ENCODE measurements at regions not wholly inside any gene's neighbourhood (a gene's known extent, or its start where the extent isn't known, plus 50 kb on each side); places are given as distances from the start of the nearest gene placed in this dataset.

GRCh38 chr7:13774976-13775375 lies 214.5 kb downstream of the ETV1 start:
- Histone ChIP-seq H3K36me3 (ENCODE audit: insufficient read depth, insufficient read length, low read length) (no peaks in the 10 kb centered on the region), H3K27me3 (ENCODE audit: insufficient read depth, insufficient read length) (no peaks in the 10 kb centered on the region), H3K4me3 (ENCODE audit: insufficient read length, low read depth) (no peak overlapping the region), H3K4me1 (ENCODE audit: insufficient read depth, insufficient read length) (no peaks in the 10 kb centered on the region), H3K9ac (ENCODE audit: insufficient read length, low read depth) (no peak overlapping the region), H3K9me3 (ENCODE audit: insufficient read depth, low read length) (no peaks in the 10 kb centered on the region)
- no peak for TF ChIP-seq ZNF274 (IDR thresholded peaks at IDR 0.05; ENCODE audit: low read depth, low read length)
- TF ChIP-seq YY1 (IDR thresholded peaks at IDR 0.05; ENCODE audit: insufficient read depth, insufficient read length), result no peak
- TF ChIP-seq SUZ12 (IDR thresholded peaks at IDR 0.05; ENCODE audit: extremely low read depth, insufficient read depth, insufficient read length), result no peak
- DNase-seq (ENCODE audit: low read depth, low spot score), result no peak

- DNase-seq (ENCODE audit: low read depth, low spot score), result no peak
- Histone ChIP-seq H3K9me3 (ENCODE audit: insufficient read depth, low read length) (no peaks in the 10 kb centered on the region), H3K27me3 (ENCODE audit: insufficient read depth, insufficient read length) (no peaks in the 10 kb centered on the region), H3K4me3 (ENCODE audit: insufficient read length, low read depth) (no peak overlapping the region), H3K36me3 (ENCODE audit: insufficient read depth, insufficient read length, low read length) (no peaks in the 10 kb centered on the region), H3K9ac (ENCODE audit: insufficient read length, low read depth) (no peak overlapping the region), H3K4me1 (ENCODE audit: insufficient read depth, insufficient read length) (no peaks in the 10 kb centered on the region)
- no peak for TF ChIP-seq YY1 (IDR thresholded peaks at IDR 0.05; ENCODE audit: insufficient read depth, insufficient read length)
- no peak for TF ChIP-seq ZNF274 (IDR thresholded peaks at IDR 0.05; ENCODE audit: low read depth, low read length)
- TF ChIP-seq SUZ12 (IDR thresholded peaks at IDR 0.05; ENCODE audit: extremely low read depth, insufficient read depth, insufficient read length), result no peak
Measured at GRCh38 chr7:13777242-13777641, 212.2 kb downstream of the ETV1 start.

DNA sequence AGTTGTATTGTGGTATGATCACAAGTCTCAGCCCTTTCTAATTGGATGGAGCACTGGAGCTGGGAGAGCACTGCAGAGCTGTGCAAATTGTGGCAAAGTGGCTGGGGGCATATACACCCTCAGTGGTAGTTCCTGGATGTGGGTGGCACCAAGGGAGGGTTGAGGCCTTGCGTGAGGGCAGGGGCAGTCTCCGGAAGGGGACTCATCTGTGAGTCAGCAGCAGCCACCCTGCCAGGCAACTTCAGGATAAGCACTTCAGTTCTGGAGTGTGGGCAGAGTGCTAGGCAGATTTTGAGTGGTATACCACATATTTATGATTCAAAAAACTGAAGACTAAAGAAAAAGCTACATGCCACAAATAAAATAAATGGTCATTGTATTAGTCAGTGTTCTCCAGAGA lies 210.5 kb downstream of the ETV1 start:
- no peaks in the 10 kb centered on the region for H3K9me3 ChIP-seq (ENCODE audit: insufficient read depth, low read length)
- DNase-seq (ENCODE audit: low read depth, low spot score), result no peak
- H3K4me1 ChIP-seq (ENCODE audit: insufficient read depth, insufficient read length), result no peaks in the 10 kb centered on the region
- TF ChIP-seq YY1 (IDR thresholded peaks at IDR 0.05; ENCODE audit: insufficient read depth, insufficient read length) (no peak), SUZ12 (IDR thresholded peaks at IDR 0.05; ENCODE audit: extremely low read depth, insufficient read depth, insufficient read length) (no peak), ZNF274 (IDR thresholded peaks at IDR 0.05; ENCODE audit: low read depth, low read length) (no peak)
- no peaks in the 10 kb centered on the region for H3K27me3 ChIP-seq (ENCODE audit: insufficient read depth, insufficient read length)
- no peak overlapping the region for H3K4me3 ChIP-seq (ENCODE audit: insufficient read length, low read depth)
- H3K36me3 ChIP-seq (ENCODE audit: insufficient read depth, insufficient read length, low read length), result no peaks in the 10 kb centered on the region
- H3K9ac ChIP-seq (ENCODE audit: insufficient read length, low read depth), result no peak overlapping the region

DNA sequence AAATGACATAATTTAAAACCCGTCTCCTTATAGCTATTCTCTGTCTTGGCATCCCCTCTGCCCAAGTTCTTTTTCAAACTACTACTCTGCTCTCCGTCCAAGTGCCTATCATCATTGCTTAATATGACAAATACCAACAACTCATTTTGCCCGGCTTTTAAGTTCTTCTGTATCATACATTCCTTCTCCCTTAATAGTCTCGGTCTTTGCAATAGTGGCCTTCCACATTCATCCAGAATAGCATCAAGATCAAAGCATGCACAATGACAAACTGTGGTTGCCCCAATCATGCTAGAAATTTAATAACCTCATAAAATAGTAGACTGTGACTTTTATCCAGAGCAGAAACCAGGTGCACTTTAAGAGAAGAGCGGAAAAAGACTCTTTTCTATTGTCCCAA lies 198.9 kb downstream of the ETV1 start:
- TF ChIP-seq ZNF274 (IDR thresholded peaks at IDR 0.05; ENCODE audit: low read depth, low read length) (no peak), YY1 (IDR thresholded peaks at IDR 0.05; ENCODE audit: insufficient read depth, insufficient read length) (no peak), SUZ12 (IDR thresholded peaks at IDR 0.05; ENCODE audit: extremely low read depth, insufficient read depth, insufficient read length) (no peak)
- H3K36me3 ChIP-seq (ENCODE audit: insufficient read depth, insufficient read length, low read length), result no peaks in the 10 kb centered on the region
- no peak overlapping the region for H3K9ac ChIP-seq (ENCODE audit: insufficient read length, low read depth)

DNA sequence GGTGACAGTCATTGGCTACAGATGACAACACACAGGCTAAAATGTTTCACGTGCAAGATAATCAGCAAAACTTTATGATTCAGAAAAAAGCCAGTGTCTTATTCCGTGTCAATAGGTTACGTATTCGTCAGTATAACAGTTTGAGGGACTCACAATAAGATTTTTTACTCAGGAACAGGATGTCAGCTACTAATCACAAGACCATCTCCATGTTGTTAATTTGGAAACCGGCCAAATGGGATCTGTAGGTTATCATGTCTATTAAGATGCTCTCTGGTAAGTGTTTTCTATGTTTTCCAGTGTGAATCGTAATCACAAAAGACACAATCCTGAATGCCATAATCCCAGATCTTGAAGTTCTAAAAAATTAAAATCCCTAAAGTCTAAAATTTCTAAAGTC lies 197.3 kb downstream of the ETV1 start:
- no peaks in the 10 kb centered on the region for H3K4me1 ChIP-seq (ENCODE audit: insufficient read depth, insufficient read length)
- no peaks in the 10 kb centered on the region for H3K27me3 ChIP-seq (ENCODE audit: insufficient read depth, insufficient read length)
- no peak for DNase-seq (ENCODE audit: low read depth, low spot score)
- H3K4me3 ChIP-seq (ENCODE audit: insufficient read length, low read depth), result no peak overlapping the region
- no peak for TF ChIP-seq YY1 (IDR thresholded peaks at IDR 0.05; ENCODE audit: insufficient read depth, insufficient read length)
- TF ChIP-seq ZNF274 (IDR thresholded peaks at IDR 0.05; ENCODE audit: low read depth, low read length), result no peak
- TF ChIP-seq SUZ12 (IDR thresholded peaks at IDR 0.05; ENCODE audit: extremely low read depth, insufficient read depth, insufficient read length), result no peak
- no peaks in the 10 kb centered on the region for H3K36me3 ChIP-seq (ENCODE audit: insufficient read depth, insufficient read length, low read length)
- H3K9me3 ChIP-seq (ENCODE audit: insufficient read depth, low read length), result no peaks in the 10 kb centered on the region
- no peak overlapping the region for H3K9ac ChIP-seq (ENCODE audit: insufficient read length, low read depth)

More for the DNA sequence above, 198.9 kb downstream of the ETV1 start:
- Histone ChIP-seq H3K9me3 (ENCODE audit: insufficient read depth, low read length) (no peaks in the 10 kb centered on the region), H3K4me1 (ENCODE audit: insufficient read depth, insufficient read length) (no peaks in the 10 kb centered on the region), H3K27me3 (ENCODE audit: insufficient read depth, insufficient read length) (no peaks in the 10 kb centered on the region), H3K4me3 (ENCODE audit: insufficient read length, low read depth) (no peak overlapping the region)
- DNase-seq (ENCODE audit: low read depth, low spot score), result no peak

DNA sequence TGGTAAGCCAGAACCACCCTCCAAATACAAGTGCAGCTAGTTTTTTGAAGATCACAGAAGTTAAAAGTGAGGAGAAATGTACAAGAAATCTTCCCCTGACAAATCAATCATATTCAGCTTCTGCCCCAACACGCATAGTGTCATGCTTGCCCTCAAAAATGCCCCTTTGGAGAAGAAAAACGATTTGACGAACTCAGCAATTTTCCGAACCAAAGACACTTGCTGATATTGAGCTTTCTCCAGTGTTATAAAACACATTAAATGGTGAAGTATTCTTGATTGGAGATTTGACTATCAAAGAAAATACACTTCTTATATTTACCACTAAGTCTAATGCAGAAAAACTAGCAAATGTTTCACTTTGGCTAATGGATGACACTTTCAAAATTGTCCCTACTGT lies 195.5 kb downstream of the ETV1 start:
- Histone ChIP-seq H3K4me3 (ENCODE audit: insufficient read length, low read depth) (no peak overlapping the region), H3K4me1 (ENCODE audit: insufficient read depth, insufficient read length) (no peaks in the 10 kb centered on the region), H3K27me3 (ENCODE audit: insufficient read depth, insufficient read length) (no peaks in the 10 kb centered on the region), H3K9me3 (ENCODE audit: insufficient read depth, low read length) (no peaks in the 10 kb centered on the region), H3K36me3 (ENCODE audit: insufficient read depth, insufficient read length, low read length) (no peaks in the 10 kb centered on the region), H3K9ac (ENCODE audit: insufficient read length, low read depth) (no peak overlapping the region)
- TF ChIP-seq SUZ12 (IDR thresholded peaks at IDR 0.05; ENCODE audit: extremely low read depth, insufficient read depth, insufficient read length) (no peak), ZNF274 (IDR thresholded peaks at IDR 0.05; ENCODE audit: low read depth, low read length) (no peak), YY1 (IDR thresholded peaks at IDR 0.05; ENCODE audit: insufficient read depth, insufficient read length) (no peak)
- DNase-seq (ENCODE audit: low read depth, low spot score), result no peak

DNA sequence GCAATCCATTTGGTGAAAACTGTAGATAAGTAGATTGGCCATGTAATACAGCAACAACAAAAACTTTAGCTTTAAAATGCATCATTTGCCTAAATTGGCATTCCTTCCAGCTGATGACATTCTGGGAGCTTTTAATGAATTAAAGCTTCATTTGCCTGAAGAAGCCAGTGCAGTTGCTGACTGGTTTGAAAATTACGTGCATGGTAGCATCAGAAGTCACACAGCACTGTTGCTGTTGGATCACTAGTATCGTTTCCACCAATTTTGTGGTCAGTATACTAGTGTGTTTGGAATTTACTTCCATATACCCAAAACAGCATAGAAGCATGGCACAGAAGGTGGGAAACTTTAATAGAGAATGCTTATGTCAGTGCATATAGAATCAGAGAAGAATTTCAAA lies 194.9 kb downstream of the ETV1 start:
- Histone ChIP-seq H3K4me1 (ENCODE audit: insufficient read depth, insufficient read length) (no peaks in the 10 kb centered on the region), H3K4me3 (ENCODE audit: insufficient read length, low read depth) (no peak overlapping the region), H3K27me3 (ENCODE audit: insufficient read depth, insufficient read length) (no peaks in the 10 kb centered on the region), H3K36me3 (ENCODE audit: insufficient read depth, insufficient read length, low read length) (no peaks in the 10 kb centered on the region), H3K9me3 (ENCODE audit: insufficient read depth, low read length) (no peaks in the 10 kb centered on the region), H3K9ac (ENCODE audit: insufficient read length, low read depth) (no peak overlapping the region)
- DNase-seq (ENCODE audit: low read depth, low spot score), result no peak
- TF ChIP-seq SUZ12 (IDR thresholded peaks at IDR 0.05; ENCODE audit: extremely low read depth, insufficient read depth, insufficient read length), result no peak
- no peak for TF ChIP-seq YY1 (IDR thresholded peaks at IDR 0.05; ENCODE audit: insufficient read depth, insufficient read length)
- TF ChIP-seq ZNF274 (IDR thresholded peaks at IDR 0.05; ENCODE audit: low read depth, low read length), result no peak

- Histone ChIP-seq H3K36me3 (ENCODE audit: insufficient read depth, insufficient read length, low read length) (no peaks in the 10 kb centered on the region), H3K27me3 (ENCODE audit: insufficient read depth, insufficient read length) (no peaks in the 10 kb centered on the region), H3K9me3 (ENCODE audit: insufficient read depth, low read length) (no peaks in the 10 kb centered on the region), H3K9ac (ENCODE audit: insufficient read length, low read depth) (no peak overlapping the region), H3K4me3 (ENCODE audit: insufficient read length, low read depth) (no peak overlapping the region), H3K4me1 (ENCODE audit: insufficient read depth, insufficient read length) (no peaks in the 10 kb centered on the region)
- DNase-seq (ENCODE audit: low read depth, low spot score), result no peak
- no peak for TF ChIP-seq YY1 (IDR thresholded peaks at IDR 0.05; ENCODE audit: insufficient read depth, insufficient read length)
- no peak for TF ChIP-seq ZNF274 (IDR thresholded peaks at IDR 0.05; ENCODE audit: low read depth, low read length)
- TF ChIP-seq SUZ12 (IDR thresholded peaks at IDR 0.05; ENCODE audit: extremely low read depth, insufficient read depth, insufficient read length), result no peak
Measured at GRCh38 chr7:13797545-13797944, 191.9 kb downstream of the ETV1 start.
